HG02763 (cell line): ENCODE measurements at regions not wholly inside any gene's neighbourhood (a gene's known extent, or its start where the extent isn't known, plus 50 kb on each side); places are given as distances from the start of the nearest gene placed in this dataset.
"Not testable (repeated sequence)": the region's sequence is repeated elsewhere in the genome, so short reads cannot be mapped to it uniquely, and the experiment has no call there.

Source experiments
- ATAC-seq: cut with Tn5 transposase; IDR thresholded peaks from one replicate; pipeline ENCODE4 v1.9.1; 2021; ENCODE audit warnings: mild to moderate bottlenecking, moderate library complexity; ENCODE audit not compliant: unreplicated experiment

DNA sequence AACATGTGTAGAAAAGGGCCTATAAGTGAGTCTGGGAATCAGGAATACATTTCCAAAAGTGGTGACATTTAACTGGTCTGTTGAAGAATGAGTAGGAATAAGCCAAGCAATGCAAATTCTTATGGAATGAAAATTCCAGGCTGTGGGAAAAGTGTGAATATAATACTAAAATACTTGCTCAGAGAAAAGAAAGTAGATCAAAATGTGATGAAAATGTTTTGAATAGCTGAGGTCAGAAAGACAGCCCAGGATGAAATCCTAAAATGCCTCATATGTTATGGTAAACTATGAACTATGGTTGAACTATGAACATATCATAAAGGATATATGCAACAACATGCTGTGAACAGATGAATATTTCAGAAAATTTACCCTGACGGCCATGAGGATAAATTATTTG, 688.3 kb upstream of the FAT3 start:
- no peak for ATAC-seq

DNA sequence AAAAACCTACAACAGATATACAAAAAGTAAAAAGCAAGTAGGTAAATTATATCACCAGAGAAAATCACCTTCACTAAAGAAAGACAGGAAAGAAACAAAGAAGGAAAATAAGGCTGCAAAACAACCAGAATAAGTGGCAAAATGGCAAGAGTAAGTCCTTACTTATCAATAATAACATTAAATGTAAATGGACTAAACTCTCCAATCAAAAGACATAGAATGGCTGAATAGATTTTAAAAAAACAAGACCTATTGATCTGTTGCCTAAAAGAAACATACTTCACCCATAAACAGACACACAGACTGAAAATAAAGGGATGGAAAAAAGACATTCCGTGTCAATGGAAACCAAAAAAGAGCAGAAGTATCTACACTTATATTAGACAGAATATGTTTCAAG, 695.7 kb upstream of the FAT3 start:
- ATAC-seq, result no peak

GRCh38 chr11:91527380-91528030, 697.1 kb upstream of the FAT3 start:
- ATAC-seq, result no peak

DNA sequence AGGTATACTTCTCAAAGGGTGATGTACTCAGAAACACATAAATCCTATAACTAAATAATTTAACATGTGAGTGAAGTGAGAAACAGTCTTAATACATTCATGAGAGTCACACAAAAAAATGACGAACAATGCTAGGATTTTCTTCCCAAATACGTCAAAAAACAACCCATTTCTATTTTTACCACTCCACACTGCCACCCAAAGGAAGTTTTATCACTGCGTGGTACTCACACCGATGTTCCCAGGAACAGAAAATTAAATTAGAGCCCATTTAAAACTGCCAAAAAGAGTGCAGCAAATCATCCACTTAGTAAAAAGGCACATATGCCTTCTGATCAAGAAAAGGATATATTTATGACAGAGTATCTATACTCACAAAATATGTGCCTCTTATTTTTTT, 710.9 kb upstream of the FAT3 start:
- no peak for ATAC-seq

DNA sequence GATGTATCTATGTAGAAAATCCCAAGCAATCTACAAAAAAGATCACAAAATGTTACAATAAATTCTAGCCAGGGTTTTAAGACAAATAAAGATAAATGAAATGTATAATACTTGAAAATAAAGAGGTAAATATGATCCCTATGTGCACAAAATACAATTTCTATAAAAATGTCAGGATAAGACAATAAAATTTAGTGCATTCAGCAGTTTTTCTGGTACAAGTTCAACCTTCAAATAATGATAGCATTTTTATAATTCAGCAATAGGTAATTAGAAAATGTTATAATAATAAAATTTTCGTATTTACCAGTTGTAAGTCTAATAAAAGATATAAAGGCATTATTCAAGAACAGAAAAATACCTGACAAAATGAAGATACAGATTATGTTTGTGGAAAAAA, 726.8 kb upstream of the FAT3 start:
- ATAC-seq, result no peak

DNA sequence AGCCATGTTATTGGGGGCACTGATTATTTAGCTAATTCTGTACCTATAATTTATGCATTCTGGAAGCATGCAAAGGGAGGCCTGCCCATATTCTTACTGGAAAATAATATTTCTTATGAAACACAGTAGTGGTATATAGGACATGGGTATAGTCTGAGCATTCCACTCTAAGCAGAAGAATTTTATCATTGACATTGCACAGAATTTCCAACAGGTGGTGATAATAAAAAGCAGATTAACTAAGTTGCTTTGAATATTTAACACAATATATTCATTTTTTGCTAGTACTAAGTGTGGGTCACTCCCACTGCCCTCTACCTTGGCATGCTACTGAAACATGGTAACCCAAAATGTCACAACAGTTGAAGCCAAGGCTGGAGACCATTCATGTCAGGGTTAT, 728.8 kb upstream of the FAT3 start:
- ATAC-seq, result no peak

DNA sequence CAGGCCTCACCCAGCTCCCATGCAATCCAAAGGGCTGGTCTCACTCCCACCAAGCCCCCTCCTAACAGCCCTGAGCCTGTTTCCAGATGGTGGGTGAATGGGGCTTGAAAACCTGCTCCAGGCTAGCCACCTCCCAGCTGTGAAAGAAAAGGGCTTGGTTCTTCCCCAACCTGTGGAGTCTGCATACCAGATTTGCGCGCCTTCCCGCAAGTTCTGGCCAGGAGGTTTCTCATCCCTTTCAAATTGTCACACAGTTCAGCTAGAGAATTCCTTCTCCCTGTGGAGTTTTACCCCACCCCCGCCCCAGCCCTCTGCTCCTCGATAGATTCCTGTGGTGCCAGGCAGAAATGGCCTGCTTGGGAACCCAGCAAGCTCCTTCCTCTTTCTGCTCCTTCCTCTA, 734.6 kb upstream of the FAT3 start:
- ATAC-seq, result no peak

GRCh38 chr11:91483956-91484355, 740.7 kb upstream of the FAT3 start:
- ATAC-seq, result not testable (repeated sequence)

DNA sequence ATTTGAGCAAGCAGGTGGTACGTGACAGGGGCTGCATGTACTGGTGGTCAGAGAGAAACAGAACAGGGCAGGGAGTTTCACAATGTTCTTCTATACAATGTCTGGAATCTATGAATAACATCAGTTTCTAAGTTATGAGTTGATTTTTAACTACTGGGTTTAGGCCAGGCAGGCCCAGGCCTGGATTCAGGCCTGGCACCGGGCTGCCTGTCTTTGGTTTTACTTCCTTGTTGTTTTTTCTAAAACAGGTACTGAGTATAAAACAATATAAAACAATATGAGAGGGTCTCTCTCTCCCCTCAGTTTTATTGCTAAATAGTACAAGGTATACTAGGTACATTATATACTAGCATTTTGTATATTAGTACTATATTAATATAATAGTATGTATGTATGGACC, 742.7 kb upstream of the FAT3 start:
- not testable (repeated sequence) for ATAC-seq

GRCh38 chr11:91470656-91471055, 754.0 kb upstream of the FAT3 start:
- no peak for ATAC-seq

DNA sequence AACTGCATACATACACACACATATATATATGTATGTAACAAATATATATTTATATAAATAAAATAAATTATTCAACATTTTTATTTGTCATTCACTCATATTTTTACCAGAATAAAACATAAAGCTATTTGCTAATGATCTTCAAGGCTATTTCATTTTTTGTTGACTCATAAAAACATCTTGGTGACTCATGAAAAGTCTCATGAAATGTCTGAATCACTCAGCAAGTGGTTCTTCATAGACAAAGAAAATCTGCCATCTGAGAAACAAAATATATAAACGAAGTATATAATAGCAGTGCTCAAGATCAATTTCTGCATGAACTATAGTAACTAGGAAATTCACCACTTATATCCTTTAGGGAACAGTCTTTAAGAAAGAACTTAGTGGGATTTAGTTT, 764.8 kb upstream of the FAT3 start:
- ATAC-seq, result no peak

GRCh38 chr11:91446267-91446666, 778.4 kb upstream of the FAT3 start:
- no peak for ATAC-seq

DNA sequence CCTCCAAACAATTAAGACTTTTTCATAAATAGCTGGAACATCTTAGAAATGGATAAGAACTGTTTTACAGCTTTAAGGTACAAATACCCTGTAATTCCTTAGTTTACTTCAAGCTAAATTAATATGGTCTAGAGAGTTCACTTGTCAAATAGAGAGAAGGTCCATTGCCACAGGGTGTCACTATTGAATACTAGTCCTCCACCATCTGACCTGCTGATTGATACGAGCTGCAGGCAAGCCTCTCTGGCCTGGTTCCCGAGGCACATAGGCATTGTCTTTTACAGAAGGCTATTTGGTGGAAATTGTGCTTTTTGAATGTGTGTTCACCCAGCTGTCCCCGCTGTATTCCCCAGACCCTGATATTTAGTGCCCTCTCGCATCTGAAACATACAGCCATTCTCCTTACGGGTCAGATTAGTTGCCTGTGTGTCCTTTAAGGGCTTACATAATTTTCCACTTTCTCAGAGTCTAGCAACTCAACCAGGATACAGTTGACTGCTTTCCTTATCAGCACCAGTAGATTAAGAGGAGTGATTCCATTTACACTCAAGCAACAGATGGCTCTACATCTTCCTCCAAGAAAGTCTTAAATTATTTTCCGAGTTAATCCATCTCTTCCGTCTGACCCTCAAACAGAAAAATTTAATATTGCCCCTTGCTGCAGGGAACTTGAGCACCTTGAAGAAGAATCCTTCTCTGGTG, 788.8 kb upstream of the FAT3 start:
- no peak for ATAC-seq

DNA sequence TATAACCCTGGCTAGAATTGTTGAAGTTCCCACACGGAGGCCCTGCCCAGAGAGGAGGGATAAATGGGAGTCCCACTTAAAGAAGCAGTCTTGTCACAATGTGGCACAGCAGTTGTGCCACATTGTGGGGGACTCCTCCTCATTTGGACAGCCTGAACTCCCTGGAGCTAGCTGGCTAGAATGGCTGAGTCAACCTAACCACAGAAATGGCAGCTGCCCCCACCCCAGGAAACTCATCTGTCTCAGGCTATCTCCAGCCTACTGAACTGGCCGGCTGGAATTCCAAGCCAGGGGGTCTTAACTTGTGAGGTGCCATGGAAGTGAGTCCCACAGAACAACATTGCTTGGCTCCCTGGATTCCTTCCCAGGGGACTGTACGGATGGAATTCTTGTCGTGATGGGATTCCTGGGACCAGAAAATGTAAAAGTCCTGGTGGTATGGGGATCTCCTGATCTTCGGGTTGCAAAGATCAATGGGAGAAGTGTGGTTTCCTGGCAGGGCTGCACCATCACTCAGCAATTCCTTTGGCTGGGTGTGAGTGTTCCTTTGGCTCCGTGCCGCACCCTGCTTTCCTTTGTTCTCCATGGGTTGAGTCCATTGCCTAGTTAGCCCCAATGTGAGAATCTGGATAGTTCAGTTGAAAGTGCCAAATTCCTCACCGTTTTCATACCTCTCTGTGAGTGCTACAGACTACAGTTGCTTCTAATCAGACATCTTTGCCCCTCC, 791.2 kb upstream of the FAT3 start:
- ATAC-seq, result no peak

DNA sequence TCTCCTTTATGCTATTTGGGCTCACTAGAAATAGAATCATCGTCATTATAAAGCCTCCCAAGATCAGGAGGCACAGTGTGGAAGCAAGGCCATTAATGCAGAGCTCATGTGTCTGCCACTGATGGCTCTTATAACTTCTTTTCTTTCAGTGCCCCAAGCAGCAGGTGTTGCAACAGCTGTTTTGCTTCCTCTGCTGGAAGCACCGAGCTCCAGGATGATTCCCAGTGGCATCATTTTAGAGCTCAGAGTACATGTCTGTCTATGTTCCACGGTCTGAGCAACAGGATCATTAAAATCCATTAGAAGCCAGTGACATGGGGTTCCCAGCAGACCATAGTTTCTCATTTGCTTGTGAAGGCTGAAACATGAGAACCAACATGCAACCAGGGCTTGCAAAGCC, 803.0 kb upstream of the FAT3 start:
- ATAC-seq, result no peak

- ATAC-seq, result no peak
Measured at GRCh38 chr11:91407842-91408241, 816.8 kb upstream of the FAT3 start.

DNA sequence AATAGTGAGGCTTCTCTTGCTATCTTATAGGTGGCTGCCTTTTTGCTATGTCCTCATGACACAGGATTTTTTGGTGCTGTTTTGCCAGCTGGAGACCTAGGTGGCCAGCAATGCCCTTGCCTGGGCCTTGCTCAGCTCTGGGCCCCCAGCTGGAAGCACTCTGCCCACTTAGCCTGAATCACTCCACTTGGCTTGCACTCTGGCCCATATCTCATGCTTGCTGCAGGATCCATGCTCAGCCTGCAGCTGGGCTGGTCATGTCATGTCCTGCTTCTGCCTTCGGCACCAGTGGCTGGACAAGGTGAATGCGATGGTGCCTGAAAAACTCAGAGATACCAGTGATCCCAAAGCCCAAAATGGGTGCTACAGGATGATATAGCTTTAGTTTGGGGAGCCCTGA, 818.6 kb upstream of the FAT3 start:
- no peak for ATAC-seq

DNA sequence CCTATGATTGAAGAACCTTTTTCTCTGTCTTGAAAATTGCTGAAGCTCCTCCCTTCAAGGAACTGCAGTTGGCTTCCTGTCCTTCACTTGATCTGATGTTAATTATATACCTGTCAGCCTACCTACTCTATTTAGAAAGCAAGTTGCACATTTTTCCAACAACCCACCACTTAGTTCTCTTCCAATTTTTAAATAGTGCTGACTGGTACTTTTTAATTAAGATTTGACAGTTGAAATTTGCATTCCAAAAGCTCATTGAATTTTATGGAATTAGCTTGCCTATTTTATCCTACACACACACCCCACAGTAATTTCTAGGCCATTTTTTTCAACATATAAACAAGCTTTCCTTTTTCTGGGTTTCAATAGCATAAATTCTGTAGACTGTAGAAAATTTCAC, 820.3 kb upstream of the FAT3 start:
- ATAC-seq, result no peak

- no peak for ATAC-seq
Measured at GRCh38 chr11:91397134-91397468, 827.5 kb upstream of the FAT3 start.

DNA sequence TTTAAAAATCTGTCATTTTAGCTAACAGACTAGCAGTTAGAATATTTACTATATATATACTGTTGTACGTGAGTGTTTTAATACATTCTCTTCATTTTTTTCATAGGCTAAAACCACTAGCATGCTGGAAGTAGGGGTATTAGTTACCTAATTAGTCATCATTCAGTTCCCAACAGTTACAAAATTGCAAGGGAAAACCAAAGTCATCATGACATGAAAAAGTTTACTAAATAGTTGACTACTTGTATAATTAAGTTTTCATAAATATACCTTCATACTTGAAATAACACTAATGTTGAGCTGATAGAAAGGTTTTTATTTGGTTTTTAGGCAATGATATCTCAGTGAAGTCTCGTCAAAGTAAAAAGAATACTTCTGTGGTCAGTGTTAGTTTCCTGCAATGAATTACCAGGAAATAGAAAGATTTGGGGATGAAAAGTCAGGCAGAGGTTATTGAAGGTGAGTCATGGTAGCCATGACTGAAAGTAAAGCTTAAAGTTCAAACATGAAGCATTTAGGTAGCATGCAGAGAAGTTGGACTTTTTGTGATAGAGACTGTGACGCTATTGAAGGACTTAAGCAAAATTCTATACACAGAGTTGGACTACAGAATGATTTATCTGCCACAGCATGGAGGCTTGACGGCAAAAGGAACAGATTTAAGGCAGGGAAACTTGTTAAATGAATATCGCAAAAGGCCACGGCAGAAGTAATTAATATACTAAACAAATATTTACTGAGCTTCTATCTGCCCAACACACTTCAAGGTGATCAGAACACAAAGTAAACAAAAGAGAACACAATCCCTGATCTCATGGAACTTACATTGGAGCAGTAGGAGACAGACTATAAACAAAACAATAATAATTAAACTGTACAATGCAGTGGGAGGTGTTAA, 828.1 kb upstream of the FAT3 start:
- no peak for ATAC-seq

DNA sequence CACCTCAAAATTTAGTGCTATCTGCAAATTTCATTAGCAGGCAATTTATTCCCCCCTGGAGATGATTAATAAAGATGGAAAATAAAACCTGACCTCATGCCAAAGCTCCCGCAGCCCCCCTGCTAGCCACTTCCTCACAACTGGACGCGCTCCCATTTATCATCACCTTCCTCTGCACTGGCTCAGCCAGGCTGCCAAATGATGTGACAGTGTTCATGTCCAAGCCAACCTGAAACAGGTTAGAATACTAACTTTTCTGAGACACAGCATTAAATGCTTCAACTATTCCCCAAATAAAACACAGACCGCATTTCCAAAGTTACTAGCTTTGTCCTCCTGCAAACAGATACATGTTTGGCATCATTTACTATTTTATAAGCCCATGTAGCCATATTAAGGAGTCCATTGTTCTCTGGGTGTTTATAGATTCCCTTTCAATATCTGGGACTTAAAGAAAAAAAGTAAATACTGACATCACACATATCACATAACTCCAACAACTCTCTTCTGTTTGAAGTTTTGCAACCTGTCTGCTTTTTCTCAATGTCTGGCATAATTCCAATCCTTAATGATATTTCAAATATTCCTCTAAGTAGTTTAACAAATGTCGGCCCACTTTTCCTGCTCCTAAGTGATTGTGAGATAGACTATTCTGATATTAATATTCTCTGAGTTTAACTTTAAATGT, 829.7 kb upstream of the FAT3 start:
- ATAC-seq, result no peak
